CD4-positive, alpha-beta T cell treated with Interleukin-15 for 1 hour (primary cell): ENCODE measurements at regions not wholly inside any gene's neighbourhood (a gene's known extent, or its start where the extent isn't known, plus 50 kb on each side); places are given as distances from the start of the nearest gene placed in this dataset.

Source experiments
- DNase-seq: peaks from one replicate; pipeline ENCODE4 v3.0.0-alpha.2; 2020

DNA sequence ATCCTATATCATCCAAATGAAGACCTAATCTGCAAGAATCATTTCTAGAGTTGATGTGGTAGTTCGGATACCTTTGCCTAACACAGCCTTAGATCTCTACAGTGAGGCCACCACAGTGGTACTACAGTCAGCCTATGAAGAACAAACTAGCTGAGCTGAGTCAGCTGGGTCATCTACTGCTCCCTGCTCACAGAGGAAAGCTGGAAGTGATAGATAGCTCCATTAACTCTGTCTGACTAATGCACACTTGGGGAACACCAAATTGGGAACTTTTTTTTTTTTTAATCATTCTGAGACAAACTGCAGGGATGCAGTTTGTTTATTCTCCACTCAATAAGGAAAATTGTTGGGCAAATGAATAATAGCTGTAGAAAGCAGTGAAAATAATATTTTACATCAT, 1160.6 kb downstream of the PCDH9 start:
- no peak for DNase-seq

DNA sequence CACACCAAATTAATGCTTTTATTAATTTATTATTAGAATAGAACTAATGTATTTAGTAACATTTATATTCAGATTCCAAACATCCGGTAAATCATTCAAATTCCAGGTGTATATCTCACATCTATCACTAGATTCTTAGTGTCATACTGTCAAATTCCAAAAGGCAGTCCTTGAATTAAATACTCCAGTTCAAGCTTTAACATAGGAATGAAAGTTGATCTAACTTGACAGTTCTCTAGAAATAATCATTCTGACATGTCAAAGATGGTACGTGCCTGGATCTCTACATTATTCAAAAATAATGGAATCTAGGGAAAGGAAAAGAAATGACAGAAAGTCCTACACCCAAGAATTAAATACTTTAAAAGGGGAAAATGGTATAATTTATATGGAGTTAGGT, 1161.5 kb downstream of the PCDH9 start:
- DNase-seq: no peak

DNA sequence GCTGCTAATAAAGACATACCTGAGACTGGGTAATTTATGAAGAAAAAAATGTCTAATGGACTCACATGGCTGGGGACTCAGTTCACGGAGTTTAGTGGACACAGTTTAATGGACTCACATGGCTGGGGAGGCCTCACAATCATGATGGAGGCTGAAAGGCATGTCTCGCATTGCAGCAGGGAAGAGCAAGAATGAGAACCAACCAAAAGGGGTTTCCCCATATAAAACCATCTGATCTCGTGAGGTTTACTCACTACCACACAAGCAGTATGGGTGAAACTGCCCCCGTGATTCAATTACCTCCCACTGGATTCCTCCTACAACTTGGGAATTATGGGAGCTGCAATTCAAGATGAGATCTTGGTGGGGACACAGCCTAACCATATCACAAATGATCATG, 1181.2 kb downstream of the PCDH9 start:
- DNase-seq: no peak

DNA sequence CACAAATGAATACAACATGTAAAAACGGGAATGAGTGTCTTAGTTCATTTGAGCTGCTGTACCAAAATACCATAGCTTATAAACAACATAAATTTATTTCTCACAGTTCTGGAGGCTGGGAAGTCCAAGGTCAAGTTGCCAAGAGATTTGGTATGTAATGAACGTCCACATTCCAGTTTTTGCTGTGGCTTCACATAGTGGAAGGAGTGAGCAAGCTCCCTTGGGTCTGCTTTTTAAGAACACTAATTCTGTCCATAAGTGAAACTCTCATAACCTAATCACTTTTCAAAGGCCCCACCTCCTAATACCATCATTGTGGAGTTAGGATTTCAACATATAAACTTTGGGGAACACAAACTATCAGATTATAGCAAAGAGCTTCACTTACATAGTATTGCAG, 1189.6 kb downstream of the PCDH9 start:
- no peak for DNase-seq

DNA sequence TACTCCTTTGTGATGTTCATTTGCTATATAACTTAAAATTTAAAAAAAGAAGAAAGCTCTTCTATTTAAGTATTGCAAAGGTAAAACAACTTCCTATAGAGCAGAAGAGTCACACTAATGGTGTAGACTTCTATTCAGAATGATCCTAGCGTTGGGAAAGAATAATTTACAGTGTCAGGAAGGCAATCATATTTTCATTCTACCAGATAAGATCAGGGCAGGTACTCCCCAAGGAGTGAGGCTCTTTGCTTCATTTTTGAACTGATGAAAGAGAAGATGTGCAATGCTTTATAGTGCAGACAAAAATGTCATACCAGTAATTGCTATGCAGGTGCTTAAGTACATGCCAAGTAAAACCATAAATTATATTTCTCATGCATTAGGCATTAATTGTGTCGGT, 1193.0 kb downstream of the PCDH9 start:
- no peak for DNase-seq

DNA sequence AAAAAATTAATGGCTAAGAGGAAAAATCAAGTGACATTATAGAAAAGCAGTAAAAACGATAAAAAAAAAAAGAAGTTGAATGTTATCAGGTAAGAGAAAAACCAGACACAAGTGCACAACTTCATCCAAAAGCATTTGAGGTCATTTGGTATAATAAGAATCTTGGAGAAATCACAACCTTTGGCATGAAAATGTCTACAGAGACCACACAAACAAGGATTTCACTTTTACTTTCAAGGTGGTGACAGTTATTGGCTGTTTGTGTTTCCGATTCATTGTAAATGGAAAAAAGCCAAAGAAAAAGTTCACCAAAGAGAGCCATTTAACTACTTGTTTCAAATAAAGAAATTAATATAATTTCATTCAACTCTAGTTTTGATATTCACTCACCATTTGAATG, 1193.5 kb downstream of the PCDH9 start:
- DNase-seq: no peak

DNA sequence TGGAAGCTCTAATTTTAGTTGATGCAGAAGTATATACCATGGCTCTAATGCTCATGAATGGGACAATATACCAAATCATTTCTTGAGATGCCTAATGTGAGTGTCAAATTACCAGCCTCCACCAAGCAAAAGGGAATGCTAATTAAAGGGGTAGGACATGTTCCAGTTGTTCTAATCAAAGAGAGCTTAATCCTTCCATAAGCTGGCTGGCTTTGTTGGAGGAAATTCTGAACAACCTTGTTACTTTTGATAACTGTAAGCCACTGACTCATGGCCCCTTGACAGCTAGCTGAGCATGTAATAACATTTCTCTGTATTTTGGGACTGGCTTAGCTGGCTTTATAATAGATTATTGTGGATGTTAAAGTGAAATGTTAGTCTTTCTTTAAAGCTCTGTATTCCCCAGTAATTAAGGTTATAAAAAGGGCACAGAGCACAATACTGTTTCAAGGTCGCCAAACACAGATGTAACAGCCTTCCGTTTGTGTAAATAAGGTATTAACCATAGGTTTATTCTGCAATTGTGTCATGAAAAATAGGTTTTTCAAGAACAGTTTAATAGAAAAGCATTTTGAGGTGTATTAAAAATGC, 1194.0 kb downstream of the PCDH9 start:
- DNase-seq: no peak

DNA sequence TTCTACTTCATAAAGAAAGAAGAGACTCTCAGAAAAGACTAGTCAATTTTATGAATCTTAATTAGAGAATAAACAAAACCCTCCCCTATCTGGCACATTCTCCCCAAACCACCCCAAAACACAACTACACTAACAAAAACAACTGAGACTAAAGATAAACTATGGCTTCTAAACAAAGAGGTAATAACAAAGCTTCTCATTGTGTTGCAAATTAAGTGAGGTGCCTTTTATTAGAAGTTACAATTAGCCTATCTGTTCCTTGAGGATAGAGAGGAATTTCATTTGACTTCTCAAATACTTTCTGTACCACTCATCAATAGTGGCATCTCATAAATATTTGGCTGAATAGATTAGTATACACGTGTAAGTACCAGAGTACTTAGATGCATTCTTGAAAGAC, 1196.2 kb downstream of the PCDH9 start:
- no peak for DNase-seq

DNA sequence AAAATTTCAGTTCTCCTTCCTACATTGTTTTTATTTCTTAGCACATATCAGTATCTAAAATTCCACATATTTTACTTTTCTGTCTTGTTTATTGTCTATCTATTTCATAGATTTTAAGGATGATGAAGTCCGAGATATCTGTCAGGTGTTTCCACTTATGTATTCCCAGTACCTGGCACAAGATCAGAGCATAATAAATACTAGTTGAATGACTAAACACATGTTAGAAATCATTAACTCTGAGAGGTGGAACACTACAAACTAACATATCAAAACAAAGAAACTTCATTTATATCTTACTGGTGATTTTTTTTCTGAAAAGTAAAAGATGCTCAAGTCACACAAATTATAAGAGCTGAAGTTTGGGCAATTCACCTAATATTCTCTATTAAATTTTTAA, 1208.3 kb downstream of the PCDH9 start:
- DNase-seq: no peak

DNA sequence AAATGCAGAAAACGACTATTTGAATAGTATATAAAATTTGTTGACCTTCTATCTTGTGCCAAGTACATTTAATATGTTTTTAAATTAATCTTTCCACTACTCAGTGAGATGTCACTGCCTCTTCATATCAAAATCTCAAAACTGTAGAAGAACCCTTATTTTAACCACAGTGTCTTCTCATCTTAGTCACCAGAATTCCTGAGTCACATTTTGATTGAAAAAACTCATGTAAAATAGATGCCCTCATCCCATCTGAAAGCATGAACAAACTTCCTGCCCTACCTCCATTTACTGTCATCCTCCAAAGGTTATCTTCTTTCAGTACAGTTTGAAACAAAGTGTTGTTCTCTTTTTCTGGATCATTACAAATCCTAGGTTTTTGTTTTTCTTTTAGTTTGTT, 1215.4 kb downstream of the PCDH9 start:
- no peak for DNase-seq

DNA sequence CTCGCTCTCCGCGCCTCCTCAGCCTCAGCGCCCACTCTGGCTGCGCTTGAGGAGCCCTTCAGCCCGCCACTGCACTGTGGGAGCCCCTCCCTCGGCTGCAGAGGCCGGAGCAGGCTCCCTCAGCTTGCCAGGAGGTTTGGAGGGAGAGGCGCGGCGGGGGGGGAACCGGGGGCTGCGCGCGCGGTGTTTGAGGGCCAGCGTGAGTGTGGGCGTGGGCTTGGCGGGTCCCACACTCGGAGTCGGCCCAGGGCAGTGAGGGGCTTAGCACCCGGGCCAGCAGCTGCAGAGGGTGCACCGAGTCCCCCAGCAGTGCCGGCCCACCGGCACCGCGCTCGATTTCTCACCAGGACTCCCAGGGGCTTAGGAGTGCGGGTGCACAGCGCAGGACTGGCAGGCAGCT, 1220.9 kb downstream of the PCDH9 start:
- DNase-seq: no peak

DNA sequence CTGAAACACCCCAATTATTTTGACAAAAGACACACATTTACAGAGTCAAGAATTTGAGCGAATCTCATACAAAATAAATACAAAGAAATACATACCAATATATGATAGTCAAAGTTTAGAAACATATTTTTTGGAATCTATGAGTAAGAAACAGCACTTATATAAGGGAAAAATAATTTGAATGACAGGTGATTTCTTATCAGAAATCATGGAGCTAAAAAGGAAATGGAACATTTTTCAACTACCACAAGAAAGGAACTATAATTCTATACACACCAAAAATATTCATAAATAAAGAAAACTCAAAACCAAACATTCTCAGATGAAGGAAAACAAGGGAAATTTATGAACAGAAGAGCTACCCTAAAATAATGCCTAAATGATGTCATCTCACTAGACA, 1226.6 kb downstream of the PCDH9 start:
- DNase-seq: no peak

DNA sequence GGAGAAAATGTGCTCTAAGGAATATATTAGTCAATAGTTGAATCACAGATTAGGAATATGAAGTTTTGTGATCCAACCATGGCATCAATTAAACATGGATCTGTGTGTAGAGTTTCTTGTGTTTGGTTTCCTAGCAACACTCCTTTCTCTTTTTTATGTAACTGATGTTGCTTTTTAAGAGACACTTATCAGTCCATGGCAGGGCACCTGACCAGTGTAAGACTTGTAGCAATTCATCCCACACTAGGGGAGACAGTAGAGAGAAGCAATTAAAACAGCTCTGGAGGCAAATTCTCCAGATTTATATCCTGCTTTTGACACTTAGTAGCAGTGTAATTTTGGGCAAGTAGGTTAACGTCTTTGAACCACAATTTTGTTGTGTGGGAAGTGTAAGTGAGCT, 1229.0 kb downstream of the PCDH9 start:
- no peak for DNase-seq

DNA sequence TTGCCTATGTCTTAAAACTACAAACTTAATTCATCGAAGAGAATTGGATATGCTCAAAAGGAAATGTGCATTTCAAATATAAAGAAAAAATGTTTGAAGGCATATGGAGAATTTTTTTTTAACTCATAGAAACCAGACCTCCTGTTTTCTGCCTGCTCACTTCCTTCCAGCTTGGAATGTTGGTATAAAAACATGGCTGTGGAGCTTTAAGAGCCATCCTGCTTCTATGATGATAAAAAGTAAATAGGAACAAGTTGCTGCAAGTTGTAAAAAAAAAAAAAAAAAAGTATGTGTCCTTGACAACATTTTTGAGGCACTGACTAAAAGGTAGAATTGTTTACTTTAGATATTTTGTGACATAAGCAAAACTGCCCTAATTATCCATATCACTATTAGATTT, 1230.7 kb downstream of the PCDH9 start:
- no peak for DNase-seq

DNA sequence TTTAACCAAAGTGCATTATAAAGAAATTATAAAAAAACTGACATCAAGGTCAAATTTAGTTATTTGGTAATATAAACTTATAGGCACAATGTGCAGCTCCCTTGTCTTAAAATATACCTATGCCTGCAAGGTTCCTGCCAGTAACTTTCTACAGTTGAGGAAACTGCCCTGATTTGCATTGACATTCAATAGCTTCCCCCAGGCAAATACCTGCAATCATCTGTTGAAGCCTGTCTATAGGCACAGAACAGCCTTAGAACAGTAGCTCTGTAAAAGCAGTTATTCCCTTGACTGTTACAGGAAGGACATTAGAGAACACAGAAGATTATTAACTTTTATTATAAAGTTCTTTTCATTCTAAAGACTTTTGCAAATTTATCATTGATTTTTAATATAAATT, 1239.5 kb downstream of the PCDH9 start:
- DNase-seq: no peak

DNA sequence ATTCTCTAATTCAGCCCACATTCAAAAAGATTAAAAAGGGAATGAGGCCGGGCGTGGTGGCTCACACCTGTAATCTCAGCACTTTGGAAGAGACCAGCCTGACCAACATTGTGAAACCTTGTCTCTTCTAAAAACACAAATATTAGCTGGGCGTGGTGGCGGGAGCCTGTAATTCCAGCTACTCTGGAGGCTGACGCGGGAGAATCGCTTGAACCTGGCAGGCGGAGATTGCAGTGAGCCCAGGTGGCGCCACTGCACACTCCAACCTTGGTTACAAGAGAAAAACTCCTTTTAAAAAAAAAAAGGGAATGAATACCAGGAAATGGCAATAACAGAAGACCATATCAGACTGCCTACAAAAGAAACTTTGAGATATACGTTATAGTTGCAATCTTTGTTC, 1244.5 kb downstream of the PCDH9 start:
- DNase-seq: no peak

DNA sequence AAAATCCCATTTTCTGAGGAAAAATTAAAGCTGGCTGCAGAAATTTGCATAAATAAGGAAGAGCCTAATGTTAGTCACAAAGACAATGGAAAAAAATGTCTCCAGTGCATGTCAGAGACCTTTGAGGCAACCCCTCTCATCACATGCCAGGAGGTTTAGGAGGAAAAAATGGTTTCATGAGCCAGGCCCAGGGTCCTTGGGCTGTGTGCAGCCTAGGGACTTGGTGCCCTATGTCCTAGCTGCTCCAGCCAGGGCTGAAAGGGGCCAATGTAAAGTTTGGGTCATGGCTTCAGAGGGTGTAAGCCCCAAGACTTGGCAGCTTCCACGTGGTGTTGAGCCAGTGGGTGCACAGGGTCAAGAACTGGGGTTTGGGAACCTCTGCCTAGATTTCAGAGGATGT, 1252.6 kb downstream of the PCDH9 start:
- DNase-seq: no peak

DNA sequence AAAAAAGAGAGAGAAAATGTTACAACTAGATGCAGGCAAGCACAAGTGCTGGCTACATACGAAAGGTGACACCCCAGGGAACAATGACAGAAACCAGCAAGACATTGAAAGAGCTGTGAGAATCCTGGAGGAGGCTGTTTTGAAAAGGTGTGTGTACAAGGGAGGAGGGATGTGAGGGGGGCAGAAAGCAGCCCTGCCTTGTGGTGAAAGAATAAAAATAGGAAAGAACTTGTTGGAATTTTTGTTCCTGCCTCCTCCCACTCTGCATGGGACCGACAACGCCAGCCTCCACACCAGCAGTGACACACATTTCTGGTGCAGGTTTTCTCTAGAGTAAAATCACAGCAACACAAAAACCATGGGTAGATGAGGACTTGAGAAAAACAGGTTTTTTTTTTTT, 1258.6 kb downstream of the PCDH9 start:
- no peak for DNase-seq

DNA sequence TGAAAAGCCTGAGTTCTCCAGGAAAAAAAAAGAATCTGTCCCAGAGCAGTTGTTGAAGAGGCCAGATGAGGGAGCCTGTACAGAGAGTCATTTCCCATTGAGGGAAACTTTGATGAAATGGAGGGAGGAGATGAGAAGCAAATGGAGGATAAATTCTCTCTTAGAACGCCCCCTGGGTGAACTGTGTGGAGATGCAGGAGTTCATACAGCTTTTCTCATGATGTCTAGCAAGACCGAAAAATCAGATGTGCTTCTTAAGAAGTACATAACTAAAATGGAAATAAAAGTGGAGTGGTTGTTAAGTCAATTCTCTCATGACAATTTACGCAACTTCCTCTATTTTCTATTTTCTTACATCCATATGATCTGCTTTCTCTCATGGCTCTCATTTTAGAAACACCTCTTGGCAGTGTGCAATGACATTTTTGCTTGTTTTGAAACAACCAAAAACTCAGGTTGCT, 1263.1 kb downstream of the PCDH9 start:
- DNase-seq: no peak

DNA sequence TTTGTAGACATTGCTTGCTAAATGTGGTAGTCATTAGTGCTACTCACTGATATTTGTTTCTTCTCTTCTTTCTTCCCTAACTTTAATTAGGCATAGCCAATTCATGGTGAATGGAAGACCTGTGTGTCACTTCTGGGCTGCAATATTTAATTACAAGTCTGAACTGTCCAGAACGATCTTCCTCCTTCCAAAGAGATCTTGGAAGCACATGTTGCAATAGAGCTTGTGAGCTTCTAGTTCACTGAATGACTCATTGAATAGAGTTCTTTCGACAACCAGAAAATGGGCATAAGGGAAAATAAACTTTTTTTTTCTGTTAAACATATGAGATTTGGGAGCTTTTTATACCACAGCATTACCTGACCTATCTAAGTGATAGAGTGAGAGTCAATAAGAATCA, 1264.6 kb downstream of the PCDH9 start:
- DNase-seq: no peak

DNA sequence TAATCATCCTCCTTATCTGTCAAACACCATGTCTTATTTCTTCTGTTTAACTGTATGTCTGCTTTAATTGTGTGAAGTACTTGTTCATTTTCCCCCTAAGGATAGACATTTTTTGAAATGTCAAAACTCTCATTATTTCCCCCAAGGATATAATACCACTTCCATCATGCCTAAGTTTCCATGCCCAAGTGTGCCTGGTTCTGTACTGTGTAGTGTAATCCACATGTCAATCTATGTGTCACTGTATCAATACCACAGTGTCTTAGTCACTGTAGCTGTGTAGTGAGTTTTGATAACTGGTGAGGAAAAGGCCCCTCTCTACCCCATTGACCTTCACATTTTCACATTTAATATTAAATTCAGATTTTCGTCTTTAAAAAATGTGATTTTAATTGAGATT, 1265.5 kb downstream of the PCDH9 start:
- no peak for DNase-seq

DNA sequence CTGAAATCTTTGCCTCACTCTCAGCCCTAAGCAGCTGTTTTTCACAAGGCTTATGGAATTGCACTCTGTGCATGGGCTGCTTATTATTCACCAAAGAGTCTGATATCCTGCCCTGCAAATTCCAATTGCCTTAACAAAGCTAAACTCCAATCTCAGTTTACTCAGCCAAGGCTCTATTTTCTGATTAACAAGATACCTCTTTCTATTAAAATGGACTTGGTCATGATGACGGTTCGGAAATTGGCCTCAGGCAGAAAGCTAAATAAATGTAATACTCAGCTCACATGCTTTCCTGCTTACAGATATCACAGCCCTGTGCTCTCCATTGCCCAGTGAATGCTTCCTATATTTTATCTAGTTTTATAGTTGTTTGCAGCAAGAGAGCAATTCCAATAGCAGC, 1270.8 kb downstream of the PCDH9 start:
- DNase-seq: no peak

DNA sequence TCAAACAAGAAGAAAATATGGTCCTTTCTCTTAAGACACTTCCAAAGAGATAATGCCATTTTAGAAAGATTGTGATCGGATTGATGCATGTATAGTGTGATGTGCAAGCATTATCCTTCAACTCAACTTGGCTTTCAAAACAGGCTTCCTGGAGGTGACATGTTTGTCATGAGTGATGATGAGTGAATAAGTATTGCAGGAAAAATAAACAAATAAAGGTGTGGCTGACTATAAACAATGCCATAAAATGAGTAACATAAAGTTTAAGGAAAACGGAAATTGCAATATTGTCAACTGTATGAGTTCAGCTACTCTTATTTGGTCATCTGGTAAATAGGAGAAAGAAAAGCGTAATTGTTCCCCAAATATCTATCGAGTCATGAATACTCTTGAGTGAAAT, 1283.7 kb downstream of the PCDH9 start:
- DNase-seq: no peak

DNA sequence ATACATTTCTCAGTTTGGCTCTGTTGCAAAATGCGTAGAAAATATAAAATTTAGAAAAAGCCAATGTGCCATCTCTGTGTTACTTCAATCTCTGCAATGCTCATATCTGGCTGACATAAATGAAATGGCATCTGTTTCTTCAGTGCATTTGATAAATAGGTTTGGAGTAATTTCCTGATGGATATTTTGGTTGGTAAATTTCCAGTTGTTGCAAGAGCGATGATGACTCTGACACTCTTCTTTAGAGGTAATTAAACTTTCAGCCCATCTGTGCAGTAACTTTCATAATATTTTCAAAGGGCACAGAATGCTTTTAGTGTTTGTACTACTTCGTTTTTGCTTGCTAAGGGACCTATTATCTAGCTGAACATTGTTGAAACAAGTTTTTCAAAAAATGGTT, 1286.4 kb downstream of the PCDH9 start:
- DNase-seq: no peak

DNA sequence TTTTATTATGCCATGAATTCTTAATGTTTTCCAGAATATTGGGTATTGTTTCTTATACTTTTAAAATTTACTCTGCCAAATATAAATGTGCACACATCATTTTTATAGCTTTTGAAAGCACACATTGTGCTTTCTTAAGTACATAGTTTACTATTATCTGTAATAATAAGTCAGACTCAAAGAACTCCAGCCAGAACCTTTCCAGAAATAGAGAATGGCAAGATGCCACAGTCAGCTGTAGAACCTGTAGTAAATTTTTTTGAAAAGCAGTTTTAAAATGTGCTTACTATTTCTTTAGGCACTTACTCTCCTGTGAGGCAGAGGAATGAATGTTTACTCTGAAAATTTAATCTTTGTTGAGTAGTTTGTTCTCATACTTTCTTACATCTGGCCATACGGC, 1287.1 kb downstream of the PCDH9 start:
- DNase-seq: no peak

DNA sequence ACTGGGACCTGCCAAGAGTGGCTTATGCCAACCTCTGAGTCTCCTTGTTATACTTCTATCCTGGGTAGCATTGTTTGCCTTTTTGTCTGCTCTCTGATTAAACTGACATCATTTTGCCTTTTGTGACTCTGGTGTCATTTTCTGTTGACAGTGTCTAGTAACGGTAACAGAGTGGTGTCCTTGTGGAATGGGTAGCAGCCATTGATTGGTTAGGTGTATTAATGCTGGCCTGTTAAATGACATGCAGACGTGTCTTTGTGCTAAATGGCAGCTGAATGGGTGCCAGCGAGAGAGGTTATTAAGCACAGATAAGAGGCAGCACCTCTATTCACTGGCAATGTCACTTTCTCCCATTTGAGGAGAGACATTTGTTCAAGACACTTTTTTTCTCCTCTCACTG, 1289.4 kb downstream of the PCDH9 start:
- no peak for DNase-seq
